ENCODE measurements at regions not wholly inside any gene's neighbourhood (a gene's known extent, or its start where the extent isn't known, plus 50 kb on each side); places are given as distances from the start of the nearest gene placed in this dataset.

DNA sequence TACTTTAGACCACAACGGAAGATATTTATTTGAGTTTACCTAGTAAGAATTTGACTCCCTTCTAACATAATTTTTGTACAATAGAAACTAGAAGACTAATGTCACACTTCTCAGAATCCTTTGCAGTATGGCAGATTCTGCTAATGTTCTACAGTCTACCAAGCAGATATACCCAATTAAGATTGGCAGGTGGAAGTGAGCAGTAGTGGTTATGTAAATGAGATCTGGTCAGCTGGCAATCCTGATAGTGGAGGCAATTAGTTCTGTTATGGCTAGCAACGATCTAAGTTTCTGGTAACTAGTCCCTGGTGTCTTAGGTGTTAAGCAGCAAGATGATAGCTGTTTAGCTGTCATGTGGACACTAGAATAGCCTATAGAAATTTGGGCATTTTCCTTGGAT, 101.0 kb downstream of the CENPW start:
- TF ChIP-seq, protein P1, sequence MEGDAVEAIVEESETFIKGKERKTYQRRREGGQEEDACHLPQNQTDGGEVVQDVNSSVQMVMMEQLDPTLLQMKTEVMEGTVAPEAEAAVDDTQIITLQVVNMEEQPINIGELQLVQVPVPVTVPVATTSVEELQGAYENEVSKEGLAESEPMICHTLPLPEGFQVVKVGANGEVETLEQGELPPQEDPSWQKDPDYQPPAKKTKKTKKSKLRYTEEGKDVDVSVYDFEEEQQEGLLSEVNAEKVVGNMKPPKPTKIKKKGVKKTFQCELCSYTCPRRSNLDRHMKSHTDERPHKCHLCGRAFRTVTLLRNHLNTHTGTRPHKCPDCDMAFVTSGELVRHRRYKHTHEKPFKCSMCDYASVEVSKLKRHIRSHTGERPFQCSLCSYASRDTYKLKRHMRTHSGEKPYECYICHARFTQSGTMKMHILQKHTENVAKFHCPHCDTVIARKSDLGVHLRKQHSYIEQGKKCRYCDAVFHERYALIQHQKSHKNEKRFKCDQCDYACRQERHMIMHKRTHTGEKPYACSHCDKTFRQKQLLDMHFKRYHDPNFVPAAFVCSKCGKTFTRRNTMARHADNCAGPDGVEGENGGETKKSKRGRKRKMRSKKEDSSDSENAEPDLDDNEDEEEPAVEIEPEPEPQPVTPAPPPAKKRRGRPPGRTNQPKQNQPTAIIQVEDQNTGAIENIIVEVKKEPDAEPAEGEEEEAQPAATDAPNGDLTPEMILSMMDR (IDR thresholded peaks at IDR 0.05) = no peak

DNA sequence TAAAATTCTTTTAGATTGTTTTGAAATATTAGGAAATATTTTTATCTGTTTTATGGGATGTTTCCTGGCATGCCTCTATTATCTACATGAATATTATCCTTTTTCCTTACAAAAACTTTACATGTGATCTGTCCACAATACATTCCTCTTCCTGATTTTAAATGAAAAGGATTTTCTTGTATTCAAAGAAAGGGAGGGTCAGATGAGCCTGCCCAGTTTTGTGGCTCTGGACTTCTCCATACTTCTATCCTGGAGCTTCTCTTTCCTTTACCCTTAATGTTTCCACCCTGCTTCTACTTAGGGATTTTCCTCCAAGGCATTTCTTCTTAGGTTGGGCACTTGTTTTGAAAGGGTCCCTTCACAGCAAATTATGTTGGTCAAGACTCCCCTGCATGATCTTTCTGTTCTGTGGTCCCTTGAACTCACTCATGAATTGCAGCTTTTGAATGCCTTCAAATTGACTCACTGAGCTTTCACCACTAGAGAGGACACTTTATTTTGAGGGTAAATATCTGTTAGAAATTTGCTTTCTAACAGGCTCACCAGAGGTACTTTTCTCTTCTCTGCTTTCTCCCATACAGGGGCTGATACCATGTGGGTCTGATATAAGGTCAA, 104.9 kb downstream of the CENPW start:
- TF ChIP-seq, protein P1 (IDR thresholded peaks at IDR 0.05) = no peak

DNA sequence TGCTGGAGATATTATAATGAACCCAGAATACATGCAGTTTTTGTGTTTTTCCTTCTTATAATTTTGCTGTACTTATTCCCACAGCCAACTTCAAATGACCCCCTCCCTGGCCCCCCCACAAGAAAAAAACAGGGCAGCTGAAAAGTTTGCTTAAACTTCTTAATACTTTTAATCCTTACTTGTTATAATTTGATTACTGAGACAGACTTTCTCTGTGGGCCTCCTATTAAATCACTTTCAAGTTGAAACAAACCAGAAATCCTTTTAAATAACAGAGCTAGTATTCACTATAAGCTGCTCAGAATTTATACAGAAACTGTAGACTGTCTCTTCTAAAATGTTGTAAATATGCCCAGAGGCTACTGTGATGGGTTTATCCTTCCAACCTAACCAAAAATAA, 106.3 kb downstream of the CENPW start:
- TF ChIP-seq, protein P1 (IDR thresholded peaks at IDR 0.05) = no peak

DNA sequence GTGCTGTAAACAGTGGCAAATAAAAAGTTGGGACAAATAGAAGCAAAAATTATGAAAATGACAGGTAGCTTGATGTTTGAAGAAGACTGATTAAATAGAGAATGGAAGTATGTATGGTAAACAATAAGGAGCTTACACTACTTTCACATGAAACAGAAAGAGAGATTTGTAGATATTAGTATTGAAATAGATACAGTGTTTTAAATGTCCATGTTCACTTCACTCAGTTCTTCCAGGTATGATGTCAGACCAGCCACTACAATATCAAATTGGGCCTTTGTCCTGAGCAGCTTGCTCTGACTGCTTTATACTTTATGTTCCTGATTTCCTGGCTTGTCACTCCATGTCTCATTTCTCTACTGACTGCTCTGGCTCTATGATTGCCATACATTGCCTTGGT, 107.5 kb downstream of the CENPW start:
- TF ChIP-seq, protein P1 (IDR thresholded peaks at IDR 0.05) = no peak

DNA sequence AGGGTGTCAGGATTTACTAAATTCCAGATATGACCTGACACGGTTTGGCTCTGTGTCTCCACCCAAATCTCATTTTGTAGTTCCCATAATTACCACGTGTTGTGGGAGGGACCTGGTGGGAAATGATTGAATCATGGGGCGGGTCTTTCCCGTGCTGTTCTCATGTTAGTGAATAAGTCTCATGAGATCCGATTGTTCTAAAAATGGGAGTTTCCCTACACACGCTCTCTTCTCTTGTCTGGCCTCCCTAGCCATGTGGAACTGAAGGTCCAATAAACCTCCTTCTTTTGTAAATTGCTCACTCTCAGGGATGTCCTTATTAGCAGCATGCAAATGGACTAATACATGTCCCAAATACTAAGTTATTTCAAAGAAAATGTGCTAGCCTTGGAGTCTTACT, 121.1 kb downstream of the CENPW start:
- TF ChIP-seq, protein P1 (IDR thresholded peaks at IDR 0.05) = no peak

DNA sequence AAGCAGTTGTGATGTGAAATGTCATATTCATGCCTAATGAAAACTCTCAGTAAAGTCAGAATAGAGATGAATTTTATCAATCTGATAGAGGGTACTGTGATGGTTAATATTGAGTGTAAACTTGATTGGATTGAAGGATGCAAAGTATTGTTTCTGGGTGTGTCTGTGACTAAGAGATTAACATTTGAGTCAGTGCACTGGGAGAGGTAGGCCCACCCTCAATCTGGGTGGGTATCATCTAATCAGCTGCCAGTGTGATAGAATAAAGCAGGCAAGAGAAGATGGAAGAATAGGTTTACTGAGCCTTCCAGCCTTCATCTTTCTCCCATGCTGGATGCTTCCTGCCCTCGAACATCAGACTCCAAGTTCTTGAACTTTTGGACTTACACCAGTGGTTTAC, 124.3 kb downstream of the CENPW start:
- TF ChIP-seq, protein P1 (IDR thresholded peaks at IDR 0.05) = no peak

DNA sequence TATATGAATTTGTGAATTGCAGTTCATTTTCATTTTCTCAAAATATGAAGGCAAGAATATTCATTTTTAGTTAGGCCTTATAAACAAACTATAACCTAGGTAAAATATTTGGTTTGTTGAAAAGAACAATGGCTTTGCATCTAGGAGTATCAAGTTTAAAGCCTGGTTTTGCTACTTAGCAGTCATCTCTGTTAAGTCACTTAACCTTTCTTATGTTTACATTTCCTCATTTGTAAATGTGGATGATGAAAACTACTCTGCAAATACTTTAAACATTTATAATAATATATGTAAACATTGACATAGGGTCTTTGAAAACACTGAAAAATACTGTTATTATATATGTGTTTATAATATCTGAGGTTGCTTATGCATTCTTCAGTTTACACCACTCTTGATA, 135.5 kb downstream of the CENPW start:
- TF ChIP-seq, protein P1 (IDR thresholded peaks at IDR 0.05) = no peak

DNA sequence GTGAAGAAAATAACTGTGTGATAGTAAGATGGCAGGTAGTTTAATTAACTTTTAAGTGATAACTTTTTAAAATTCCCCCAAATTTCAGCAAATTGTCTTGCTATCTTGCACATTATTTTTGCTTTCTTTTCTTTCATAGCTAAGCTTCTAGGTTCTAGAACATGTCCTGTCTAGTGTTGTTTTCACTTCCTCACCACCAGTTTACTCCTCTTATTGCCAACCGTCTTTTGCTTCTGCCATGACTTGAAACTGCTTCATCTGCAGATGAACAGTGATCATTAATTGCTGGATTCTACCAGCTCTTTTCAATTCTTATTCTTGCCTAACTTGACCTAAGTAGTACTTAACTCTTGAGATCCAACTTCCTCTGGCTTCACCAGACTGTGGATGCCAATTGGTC, 137.8 kb downstream of the CENPW start:
- TF ChIP-seq, protein P1 (IDR thresholded peaks at IDR 0.05) = no peak

Measured in LNCAP (cell line).